WTC11 (cell line): ENCODE measurements at regions not wholly inside any gene's neighbourhood (a gene's known extent, or its start where the extent isn't known, plus 50 kb on each side); places are given as distances from the start of the nearest gene placed in this dataset.

Source experiments
- ATF3 ChIP-seq: sonication (generic); formaldehyde crosslinking; conservative IDR thresholded peaks from 2 replicates; pipeline ENCODE4 v1.8.1; 2022; ENCODE audit warnings: mild to moderate bottlenecking, missing genetic modification reagents
- CREB1 ChIP-seq: sonication (generic); formaldehyde crosslinking; IDR thresholded peaks from 2 replicates; pipeline ENCODE4 v1.8.0; 2023; ENCODE audit warnings: mild to moderate bottlenecking, missing genetic modification reagents
- CTCF ChIP-seq: fragments of 200-600 bp; IDR thresholded peaks from 2 replicates; pipeline ENCODE4 v1.8.0; 2022; ENCODE audit warnings: antibody characterized with exemption
- JUN ChIP-seq: sonication (generic); formaldehyde crosslinking; IDR thresholded peaks from 2 replicates; pipeline ENCODE4 v1.8.0; 2023; ENCODE audit warnings: mild to moderate bottlenecking, missing genetic modification reagents
- NR2C2 ChIP-seq: sonication (generic); formaldehyde crosslinking; IDR thresholded peaks from 2 replicates; pipeline ENCODE4 v1.8.0; 2022; ENCODE audit warnings: mild to moderate bottlenecking, missing genetic modification reagents
- PREB ChIP-seq: sonication (generic); formaldehyde crosslinking; IDR thresholded peaks from 2 replicates; pipeline ENCODE4 v1.8.1; 2022; ENCODE audit warnings: mild to moderate bottlenecking, missing genetic modification reagents, moderate library complexity, borderline replicate concordance
- TEAD4 ChIP-seq: sonication (generic); formaldehyde crosslinking; IDR thresholded peaks from 2 replicates; pipeline ENCODE4 v1.8.0; 2022; ENCODE audit warnings: mild to moderate bottlenecking, missing genetic modification reagents
- USF2 ChIP-seq: sonication (generic); formaldehyde crosslinking; IDR thresholded peaks from 2 replicates; pipeline ENCODE4 v1.8.1; 2023; ENCODE audit warnings: mild to moderate bottlenecking, missing genetic modification reagents, moderate library complexity
- ZBTB21 ChIP-seq: sonication (generic); formaldehyde crosslinking; IDR thresholded peaks from 2 replicates; pipeline ENCODE4 v1.8.1; 2023; ENCODE audit warnings: mild to moderate bottlenecking, missing genetic modification reagents, borderline replicate concordance
- ZNF232 ChIP-seq: sonication (generic); formaldehyde crosslinking; IDR thresholded peaks from 2 replicates; pipeline ENCODE4 v1.8.0; 2022; ENCODE audit warnings: mild to moderate bottlenecking, missing genetic modification reagents
- ZNF425 ChIP-seq: fragments of 250-450 bp; sonication (Bioruptor Pico); conservative IDR thresholded peaks from 2 replicates; pipeline ENCODE4 v1.9.0; 2021; ENCODE audit warnings: mild to moderate bottlenecking

GRCh38 chr3:59300733-59301132 is 250.9 kb upstream of the CFAP20DC start:
- TF ChIP-seq CREB1 (no peak), CTCF (no peak), ZNF425 (CRISPR knock-in tag) (no peak), ATF3 (CRISPR knock-in tag) (no peak), TEAD4 (CRISPR knock-in tag) (no peak), ZNF232 (CRISPR knock-in tag) (no peak), NR2C2 (CRISPR knock-in tag) (no peak), ZBTB21 (CRISPR knock-in tag) (no peak), PREB (CRISPR knock-in tag) (no peak), USF2 (CRISPR knock-in tag) (no peak), JUN (CRISPR knock-in tag) (no peak)
